ENCODE measurements at regions not wholly inside any gene's neighbourhood (a gene's known extent, or its start where the extent isn't known, plus 50 kb on each side); places are given as distances from the start of the nearest gene placed in this dataset.

DNA sequence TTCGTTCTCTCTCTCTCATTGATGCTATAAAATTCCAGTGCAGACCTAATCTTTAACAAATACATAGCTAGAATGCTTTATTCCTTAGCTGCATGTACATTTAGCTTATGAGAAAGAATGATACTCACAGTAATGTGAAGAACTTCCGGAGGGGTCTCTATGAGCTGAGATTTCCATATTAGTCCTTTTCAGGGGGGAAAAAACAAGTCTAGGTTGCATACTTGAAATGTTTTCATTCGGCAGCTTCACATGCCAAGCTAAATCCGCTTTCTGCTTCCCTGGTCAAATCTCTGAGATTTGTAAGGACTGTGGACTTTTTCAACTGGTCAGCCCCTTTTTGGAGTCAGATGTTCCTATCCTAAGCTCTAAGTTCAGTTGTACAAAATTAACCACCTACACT is 111.5 kb upstream of the COL8A1 start:
- Histone ChIP-seq H3K36me3 (ENCODE audit: insufficient read depth, low read length) (no peaks in the 10 kb centered on the region), H3K4me1 (ENCODE audit: insufficient read depth, low read length, poor library complexity, severe bottlenecking) (no peaks in the 10 kb centered on the region), H3K9me2 (replicated peaks; ENCODE audit: low read depth, low read length) (no peaks in the 10 kb centered on the region), H3K27me3 (ENCODE audit: insufficient read depth, low read length, poor library complexity, severe bottlenecking) (no peaks in the 10 kb centered on the region), H3K79me2 (ENCODE audit: insufficient read depth, low read length) (no peaks in the 10 kb centered on the region), H3K4me3 (ENCODE audit: low read length, poor library complexity, severe bottlenecking) (no peak overlapping the region), H3K4me2 (ENCODE audit: low read depth, low read length, poor library complexity, severe bottlenecking) (no peak overlapping the region), H3K9me3 (ENCODE audit: insufficient read depth, low read depth, low read length) (no peaks in the 10 kb centered on the region), H3F3A (ENCODE audit: low read depth) (no peaks in the 10 kb centered on the region), H4K20me1 (ENCODE audit: insufficient read depth, low read length, poor library complexity, severe bottlenecking) (no peaks in the 10 kb centered on the region), H2AFZ (ENCODE audit: low read length) (no peak overlapping the region), H3K9ac (ENCODE audit: low read depth, low read length, poor library complexity, severe bottlenecking) (no peak overlapping the region)
- TF ChIP-seq, protein P1, sequence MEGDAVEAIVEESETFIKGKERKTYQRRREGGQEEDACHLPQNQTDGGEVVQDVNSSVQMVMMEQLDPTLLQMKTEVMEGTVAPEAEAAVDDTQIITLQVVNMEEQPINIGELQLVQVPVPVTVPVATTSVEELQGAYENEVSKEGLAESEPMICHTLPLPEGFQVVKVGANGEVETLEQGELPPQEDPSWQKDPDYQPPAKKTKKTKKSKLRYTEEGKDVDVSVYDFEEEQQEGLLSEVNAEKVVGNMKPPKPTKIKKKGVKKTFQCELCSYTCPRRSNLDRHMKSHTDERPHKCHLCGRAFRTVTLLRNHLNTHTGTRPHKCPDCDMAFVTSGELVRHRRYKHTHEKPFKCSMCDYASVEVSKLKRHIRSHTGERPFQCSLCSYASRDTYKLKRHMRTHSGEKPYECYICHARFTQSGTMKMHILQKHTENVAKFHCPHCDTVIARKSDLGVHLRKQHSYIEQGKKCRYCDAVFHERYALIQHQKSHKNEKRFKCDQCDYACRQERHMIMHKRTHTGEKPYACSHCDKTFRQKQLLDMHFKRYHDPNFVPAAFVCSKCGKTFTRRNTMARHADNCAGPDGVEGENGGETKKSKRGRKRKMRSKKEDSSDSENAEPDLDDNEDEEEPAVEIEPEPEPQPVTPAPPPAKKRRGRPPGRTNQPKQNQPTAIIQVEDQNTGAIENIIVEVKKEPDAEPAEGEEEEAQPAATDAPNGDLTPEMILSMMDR (conservative IDR thresholded peaks at IDR 0.05; ENCODE audit: low read length) = no peak
- TF ChIP-seq EZH2phosphoT487 (IDR thresholded peaks at IDR 0.05; ENCODE audit: borderline replicate concordance) = no peak

DNA sequence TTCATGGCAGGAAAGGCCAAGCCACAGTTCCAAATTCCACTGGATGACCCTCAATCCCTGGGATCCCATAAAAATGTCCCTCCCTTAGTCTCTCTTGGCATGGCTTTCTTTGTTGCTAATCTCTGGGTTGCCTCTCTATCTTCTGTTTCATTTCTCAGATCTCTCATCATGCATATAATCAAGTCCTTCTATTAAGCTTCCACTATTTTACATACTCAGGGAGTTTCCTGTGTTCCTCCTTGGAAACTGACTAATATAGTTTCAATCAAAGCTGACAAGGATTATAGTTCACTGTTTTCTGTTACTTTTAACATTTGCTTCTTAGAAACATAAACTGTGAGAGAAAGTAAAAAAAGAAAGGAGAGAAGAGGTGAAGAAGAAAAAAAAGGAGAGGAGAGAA is 113.8 kb upstream of the COL8A1 start:
- Histone ChIP-seq H4K20me1 (ENCODE audit: insufficient read depth, low read length, poor library complexity, severe bottlenecking) (no peaks in the 10 kb centered on the region), H3K36me3 (ENCODE audit: insufficient read depth, low read length) (no peaks in the 10 kb centered on the region), H3K4me1 (ENCODE audit: insufficient read depth, low read length, poor library complexity, severe bottlenecking) (no peaks in the 10 kb centered on the region), H3K4me2 (ENCODE audit: low read depth, low read length, poor library complexity, severe bottlenecking) (no peak overlapping the region), H2AFZ (ENCODE audit: low read length) (no peak overlapping the region), H3F3A (ENCODE audit: low read depth) (no peaks in the 10 kb centered on the region), H3K9me2 (replicated peaks; ENCODE audit: low read depth, low read length) (no peaks in the 10 kb centered on the region), H3K27me3 (ENCODE audit: insufficient read depth, low read length, poor library complexity, severe bottlenecking) (no peaks in the 10 kb centered on the region), H3K9me3 (ENCODE audit: insufficient read depth, low read depth, low read length) (no peaks in the 10 kb centered on the region), H3K79me2 (ENCODE audit: insufficient read depth, low read length) (no peaks in the 10 kb centered on the region), H3K9ac (ENCODE audit: low read depth, low read length, poor library complexity, severe bottlenecking) (no peak overlapping the region), H3K4me3 (ENCODE audit: low read length, poor library complexity, severe bottlenecking) (no peak overlapping the region)
- TF ChIP-seq, protein P1 (conservative IDR thresholded peaks at IDR 0.05; ENCODE audit: low read length) = no peak
- TF ChIP-seq EZH2phosphoT487 (IDR thresholded peaks at IDR 0.05; ENCODE audit: borderline replicate concordance) = no peak

DNA sequence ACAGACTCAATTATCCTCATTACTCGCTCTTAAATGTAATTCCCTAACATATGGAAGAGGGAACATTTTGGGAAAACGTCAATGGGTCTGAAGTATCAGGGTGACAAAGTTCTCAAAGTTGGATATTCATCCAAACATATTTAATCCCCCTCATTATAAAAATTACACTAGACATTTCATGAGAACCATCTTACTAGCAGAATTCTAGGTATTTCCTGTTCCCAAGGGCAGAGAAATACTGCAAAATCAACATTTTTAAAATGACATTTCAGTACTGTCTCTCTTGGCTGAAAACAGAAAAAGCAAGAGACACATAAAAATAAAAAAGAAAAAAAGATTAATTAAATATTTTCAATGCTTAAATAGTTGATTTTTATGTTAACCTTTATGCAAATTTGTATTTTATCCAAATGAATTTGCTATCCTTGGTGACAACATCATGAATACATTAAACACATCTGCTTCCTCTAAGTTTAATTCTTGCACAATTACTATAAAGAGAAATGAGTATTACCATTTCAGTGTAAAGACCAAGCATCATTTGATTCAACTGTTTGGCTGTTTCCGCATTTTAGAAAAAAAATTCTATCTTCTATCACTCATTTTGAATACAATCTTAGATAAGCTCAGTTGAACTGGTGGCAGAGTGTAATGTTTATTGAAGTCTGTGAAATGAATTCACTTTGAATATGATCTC is 114.8 kb upstream of the COL8A1 start:
- H3K4me3 ChIP-seq (ENCODE audit: low read length, poor library complexity, severe bottlenecking) = no peak overlapping the region
- no peaks in the 10 kb centered on the region for H3K27me3 ChIP-seq (ENCODE audit: insufficient read depth, low read length, poor library complexity, severe bottlenecking)
- H3K4me2 ChIP-seq (ENCODE audit: low read depth, low read length, poor library complexity, severe bottlenecking) = no peak overlapping the region
- no peaks in the 10 kb centered on the region for H3K36me3 ChIP-seq (ENCODE audit: insufficient read depth, low read length)
- H3K79me2 ChIP-seq (ENCODE audit: insufficient read depth, low read length) = no peaks in the 10 kb centered on the region
- no peaks in the 10 kb centered on the region for H3K9me2 ChIP-seq (replicated peaks; ENCODE audit: low read depth, low read length)
- no peaks in the 10 kb centered on the region for H3K4me1 ChIP-seq (ENCODE audit: insufficient read depth, low read length, poor library complexity, severe bottlenecking)
- no peaks in the 10 kb centered on the region for H3F3A ChIP-seq (ENCODE audit: low read depth)
- no peak overlapping the region for H2AFZ ChIP-seq (ENCODE audit: low read length)
- no peak overlapping the region for H3K9ac ChIP-seq (ENCODE audit: low read depth, low read length, poor library complexity, severe bottlenecking)
- TF ChIP-seq EZH2phosphoT487 (IDR thresholded peaks at IDR 0.05; ENCODE audit: borderline replicate concordance) = no peak
- TF ChIP-seq, protein P1 (conservative IDR thresholded peaks at IDR 0.05; ENCODE audit: low read length) = no peak
- H4K20me1 ChIP-seq (ENCODE audit: insufficient read depth, low read length, poor library complexity, severe bottlenecking) = no peaks in the 10 kb centered on the region
- H3K9me3 ChIP-seq (ENCODE audit: insufficient read depth, low read depth, low read length) = no peaks in the 10 kb centered on the region
